HG02852 (cell line): ENCODE measurements at regions not wholly inside any gene's neighbourhood (a gene's known extent, or its start where the extent isn't known, plus 50 kb on each side); places are given as distances from the start of the nearest gene placed in this dataset.

ENCODE experiments used
- ATAC-seq: cut with Tn5 transposase; IDR thresholded peaks from one replicate; pipeline ENCODE4 v1.9.1; 2021; ENCODE audit warnings: mild to moderate bottlenecking, moderate library complexity; ENCODE audit not compliant: unreplicated experiment

DNA sequence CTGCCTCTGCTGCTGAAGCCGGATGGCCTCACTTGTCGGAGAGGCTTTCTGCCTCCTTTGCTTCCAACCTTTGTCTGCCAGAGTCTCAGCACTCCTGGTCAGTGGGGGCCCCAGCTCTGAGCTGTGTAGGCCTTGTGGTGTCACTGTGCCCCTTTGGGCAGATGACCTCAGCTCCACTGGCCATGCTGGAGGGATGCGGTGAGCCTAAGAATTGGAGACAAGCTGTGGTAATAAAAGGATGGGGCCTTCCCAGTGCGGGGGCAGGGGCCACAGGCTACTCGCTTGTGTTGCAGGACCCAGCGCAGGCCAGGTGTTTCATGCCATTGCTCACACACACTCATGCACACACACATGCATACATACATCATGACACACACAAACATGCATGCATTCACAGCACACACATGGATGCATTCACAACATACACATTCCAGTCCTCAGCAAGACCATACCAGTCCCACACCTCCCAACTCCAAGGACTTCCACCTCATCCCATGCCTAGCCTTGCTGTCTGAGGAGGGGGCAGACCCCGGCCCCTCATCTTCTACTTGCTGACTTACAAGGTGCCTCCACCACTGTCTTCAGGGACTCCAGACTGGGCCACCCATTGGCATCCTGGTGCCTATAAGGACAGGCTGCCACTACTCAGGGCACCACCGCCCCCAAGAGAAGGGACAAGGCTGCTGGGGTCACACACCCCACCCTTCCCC, 237.7 kb downstream of the SYK start:
- ATAC-seq, result no peak

DNA sequence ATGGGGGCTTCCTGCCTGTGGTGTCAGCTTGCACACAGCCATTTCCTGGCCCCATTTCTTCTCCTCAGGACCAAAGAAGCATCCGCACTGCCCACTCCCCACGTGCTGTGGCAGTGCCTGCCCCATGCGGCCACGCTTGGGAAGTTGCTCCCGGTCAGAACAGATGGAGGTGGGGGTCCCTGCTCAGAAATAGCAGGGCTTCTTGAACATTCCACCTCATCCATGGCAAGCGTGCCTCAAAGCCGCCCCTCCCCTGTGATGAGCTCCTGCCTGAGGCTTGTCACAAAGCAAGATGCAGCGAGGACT, 238.2 kb downstream of the SYK start:
- ATAC-seq, result no peak

DNA sequence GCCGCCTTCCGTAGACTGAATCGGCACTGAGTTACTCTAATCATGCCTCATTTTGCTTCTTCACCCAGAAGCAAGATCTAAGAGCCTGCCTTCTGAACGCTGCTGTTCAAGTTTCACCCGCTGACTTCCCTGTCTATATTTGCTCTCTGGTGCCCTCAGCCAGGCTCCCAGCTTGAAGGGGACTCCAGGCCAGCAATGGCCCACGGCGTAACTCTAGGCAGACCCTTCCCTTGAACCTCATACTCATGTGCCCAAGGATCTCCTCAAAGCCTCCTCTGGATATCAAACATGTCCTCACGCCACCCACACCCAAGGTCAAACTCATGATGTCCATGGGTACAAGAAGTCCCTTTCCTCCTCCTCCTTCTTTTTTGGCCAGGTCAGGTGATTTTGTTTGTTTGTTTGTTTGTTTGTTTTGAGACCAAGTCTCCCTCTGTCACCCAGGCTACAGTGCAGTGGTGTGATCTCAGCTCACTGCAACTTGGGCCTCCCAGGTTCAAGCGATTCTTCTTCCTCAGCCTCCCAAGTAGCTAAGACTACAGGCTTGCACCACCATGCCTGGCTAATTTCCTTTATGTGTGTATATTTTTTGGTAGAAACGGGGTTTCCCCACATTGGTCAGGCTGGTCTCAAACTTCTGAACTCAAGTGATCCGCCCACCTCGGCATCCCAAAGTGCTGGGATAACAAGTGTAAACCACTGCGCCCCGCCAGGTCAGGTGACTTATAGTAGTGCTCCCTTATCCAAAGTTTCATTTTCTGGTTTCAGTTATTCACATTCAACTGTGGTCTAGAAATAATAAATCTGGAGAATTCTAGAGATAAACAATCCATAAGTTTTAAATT, 239.0 kb downstream of the SYK start:
- ATAC-seq, result no peak

DNA sequence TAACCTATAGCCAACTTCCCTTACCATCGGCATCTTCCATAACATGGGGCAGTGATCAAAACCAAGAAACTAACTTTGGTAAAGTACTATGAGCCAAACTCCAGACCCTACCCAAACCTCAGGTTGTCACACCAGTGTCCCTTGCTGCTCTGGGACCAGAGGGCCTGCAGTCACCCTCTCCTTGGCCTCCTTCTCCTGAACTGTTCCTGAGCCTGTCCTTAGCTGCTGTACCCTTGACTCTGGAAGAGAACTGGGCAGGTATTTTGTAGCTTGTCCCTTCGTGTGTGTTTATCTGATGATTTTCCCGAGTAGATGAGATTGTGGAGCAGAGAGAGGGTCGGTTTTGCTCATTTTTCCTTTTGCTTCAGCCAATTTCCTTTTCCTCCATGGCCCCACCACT, 240.4 kb downstream of the SYK start:
- no peak for ATAC-seq

DNA sequence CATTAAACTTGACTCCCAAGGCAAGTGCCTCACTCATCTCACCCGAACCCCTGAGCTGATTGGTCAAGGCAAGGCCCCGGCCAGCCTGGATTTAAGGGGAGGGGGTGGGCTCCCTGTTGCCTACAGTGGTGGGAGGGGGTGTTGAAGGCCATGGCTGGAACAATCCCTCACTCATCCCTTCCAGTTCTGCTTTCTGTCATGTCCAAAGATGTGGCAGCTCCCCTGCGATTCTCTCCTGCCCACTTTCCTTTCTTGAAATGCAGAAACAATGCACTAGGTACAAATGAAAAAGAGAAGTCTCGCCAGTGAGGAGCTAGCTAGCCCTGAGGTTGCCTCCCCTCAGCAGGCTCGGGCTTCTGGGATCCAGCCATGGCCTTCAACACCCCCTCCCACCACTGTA, 240.9 kb downstream of the SYK start:
- no peak for ATAC-seq

DNA sequence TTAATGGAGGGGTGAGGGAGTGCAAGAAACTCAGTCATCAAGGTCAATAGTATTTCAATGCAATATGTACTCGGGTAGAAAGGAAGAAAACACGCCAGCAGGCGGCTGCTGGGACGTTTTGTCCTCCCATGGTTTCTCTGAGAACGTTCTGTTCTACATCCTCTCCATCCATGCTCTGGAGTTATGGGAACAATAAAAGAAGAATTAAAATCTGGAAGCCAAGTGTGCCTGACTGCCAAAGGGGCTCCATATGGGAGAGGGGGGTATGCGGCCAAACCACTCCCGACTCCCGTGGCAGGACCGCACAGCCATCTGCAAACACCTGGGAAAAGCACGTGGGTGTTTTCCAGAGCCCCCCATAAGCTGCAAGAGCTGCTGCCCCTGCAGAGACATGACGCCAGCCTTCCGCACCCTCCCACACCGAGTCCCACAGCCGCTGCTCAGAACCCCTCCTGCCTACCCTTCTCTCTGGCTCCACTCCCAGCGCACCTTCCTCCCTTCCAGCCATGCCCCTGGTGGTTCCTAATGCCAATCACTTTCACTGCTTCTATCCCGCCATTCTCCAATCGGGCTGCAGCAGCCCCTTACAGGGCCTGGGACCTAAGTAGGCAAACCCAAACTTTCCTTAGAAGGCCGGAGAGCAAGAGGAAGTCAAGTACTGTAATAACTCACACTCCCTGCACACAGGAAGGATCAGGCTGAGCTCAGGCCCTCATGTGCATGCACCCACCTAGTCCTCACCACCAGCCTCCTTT, 241.6 kb downstream of the SYK start:
- no peak for ATAC-seq

DNA sequence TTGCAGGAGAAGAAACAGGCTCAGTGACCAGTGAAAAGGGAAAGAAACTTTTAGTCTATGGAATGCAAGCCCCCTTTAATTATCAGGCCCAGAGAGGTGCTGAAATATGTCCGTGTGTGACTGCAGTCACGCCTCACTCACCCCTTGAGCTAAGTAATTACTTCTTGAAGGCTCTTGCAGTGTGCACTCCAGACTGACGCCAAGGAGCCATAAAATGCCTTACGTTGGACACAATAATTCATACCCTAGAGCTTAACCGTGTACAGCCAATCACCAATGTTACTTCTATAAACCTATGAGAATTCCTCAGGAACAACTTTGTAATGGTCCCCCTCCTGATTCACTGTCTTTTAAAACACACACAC, 242.2 kb downstream of the SYK start:
- ATAC-seq, result no peak

DNA sequence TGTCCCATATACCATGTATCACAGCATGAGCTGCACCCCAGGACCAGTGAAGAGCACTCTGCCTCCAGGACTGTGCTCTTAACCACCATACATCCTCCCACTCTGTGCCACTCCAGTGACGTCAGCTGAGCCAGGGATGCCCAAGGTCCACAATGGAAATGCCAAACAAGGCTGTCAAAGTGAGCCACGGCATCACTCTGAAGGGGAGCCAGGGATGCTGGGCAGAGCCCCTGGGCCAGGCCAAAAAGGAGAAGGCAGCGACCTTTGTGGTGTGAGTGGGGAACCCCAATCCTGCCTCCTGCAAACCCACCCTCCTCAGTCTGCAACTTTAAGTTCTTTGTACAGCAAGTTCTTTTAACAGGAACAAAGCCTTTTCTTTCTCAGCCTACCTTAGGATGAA, 242.7 kb downstream of the SYK start:
- ATAC-seq, result no peak

DNA sequence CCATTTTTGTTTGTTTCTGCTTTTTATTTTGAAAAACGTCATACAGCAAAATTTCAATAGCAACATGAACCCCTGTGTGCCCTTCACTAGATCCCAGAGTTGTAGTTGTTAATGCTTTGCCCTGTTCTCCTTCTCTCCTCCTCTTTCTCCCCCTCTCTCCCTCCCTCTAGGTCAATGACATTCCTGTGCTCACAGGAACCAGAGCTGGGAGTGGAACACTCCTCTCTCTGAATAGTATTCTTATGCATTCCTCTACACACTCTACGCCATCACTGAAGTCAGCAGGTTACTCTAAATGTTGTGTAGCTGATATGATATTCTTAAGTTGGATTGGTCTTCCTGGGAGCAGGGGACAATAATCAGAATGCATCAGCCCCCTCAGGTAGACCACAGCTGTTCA, 243.4 kb downstream of the SYK start:
- no peak for ATAC-seq

DNA sequence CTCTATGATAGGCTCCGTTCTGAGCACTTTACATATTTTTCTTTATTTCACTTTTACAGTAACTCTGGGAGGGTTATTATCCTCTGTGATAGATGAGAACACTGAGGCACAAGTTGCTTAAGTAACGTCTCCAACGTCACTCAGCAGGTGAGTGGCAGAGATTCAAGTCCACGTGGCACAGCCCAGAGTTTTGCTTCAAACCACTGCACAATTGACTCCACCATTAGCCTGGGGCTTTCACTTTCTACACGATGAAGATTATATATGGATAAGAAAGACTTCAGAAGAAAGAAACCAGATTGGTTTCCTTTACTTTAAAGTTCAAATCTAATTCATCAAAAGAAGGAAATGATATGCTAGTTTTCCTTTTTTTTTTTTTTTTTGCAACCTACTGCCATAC, 245.9 kb downstream of the SYK start:
- no peak for ATAC-seq

DNA sequence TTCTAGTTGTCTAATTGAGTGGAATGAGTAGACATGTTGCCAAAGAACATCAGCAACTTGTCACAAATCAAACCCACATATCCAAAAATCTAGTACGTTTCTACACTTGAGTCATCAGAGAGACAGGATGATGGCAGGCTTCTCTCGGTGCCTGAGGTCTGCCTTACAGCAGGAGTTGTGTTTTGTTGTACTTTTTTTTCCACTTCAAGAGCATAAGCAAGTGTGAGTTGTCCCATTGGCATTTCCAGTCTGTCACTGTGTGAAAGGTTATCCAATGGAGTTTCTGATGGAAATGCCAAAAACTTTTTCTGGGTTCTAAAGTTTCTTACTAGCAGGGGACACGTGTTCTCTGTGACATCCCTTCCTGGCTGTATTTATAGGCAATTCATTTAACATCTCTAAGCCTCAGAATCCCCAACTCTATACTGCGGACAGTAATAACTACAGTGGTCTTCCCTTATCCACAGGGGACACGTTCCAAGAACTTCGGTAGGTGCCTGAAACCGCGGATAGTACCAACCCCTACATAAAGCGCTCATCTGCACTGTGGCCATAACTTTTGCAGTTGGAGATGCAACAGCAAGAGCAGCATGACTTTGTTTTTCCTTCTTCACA, 246.5 kb downstream of the SYK start:
- no peak for ATAC-seq

DNA sequence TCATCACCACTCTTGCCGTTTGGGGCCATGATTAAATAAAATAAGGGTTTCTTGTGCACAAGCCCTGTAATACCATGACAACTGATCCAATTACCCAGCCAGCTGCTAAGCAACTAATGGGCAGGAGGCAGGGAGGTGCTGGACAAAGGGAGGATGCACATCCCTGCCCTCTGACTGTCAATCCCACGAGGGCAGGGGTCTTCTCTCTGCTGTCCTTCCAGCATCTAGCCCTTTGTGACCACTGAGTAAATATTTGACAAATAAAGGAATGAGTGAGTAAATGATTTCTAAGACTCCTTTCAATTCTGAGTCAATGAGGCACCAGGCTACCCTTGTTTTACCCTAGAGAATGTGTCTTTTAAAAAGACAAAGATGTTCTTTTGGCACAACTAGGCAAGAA, 247.1 kb downstream of the SYK start:
- ATAC-seq, result no peak

DNA sequence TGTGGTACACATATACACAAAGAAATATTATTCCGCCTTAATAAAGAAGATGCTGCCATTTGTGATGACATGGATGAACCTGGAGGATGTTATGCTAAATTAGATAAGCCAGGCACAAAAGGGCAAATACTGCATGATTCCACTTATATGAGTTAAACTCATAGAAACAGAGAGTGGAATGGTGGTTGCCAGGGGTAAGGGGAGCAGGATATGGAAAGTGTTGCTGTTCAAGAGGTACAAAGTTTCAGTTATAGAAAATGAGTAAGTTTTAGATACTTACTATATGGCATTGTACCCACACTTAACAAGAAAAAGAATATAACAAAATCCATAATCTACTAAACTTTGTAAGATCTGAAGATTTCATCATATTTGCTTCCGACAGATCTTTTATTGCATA, 252.2 kb downstream of the SYK start:
- no peak for ATAC-seq

DNA sequence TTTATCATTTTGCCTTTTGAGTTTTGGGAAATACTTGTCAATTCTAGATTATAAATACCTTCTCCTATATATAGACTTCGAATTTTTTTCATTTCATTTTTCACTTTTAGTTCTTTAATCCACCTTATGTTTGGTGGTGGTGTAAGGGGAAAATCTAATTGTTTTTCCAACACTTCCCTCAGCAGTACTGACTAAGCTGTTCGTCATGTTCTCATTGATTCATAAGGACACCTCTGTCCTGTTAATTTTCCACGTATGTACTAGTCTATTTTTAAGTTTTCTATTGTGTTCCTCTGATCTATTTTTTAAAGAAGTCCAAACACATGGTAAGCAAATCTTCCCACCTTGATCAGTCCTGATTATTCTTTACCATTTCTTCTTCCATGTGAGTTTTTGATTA, 254.2 kb downstream of the SYK start:
- ATAC-seq, result no peak

DNA sequence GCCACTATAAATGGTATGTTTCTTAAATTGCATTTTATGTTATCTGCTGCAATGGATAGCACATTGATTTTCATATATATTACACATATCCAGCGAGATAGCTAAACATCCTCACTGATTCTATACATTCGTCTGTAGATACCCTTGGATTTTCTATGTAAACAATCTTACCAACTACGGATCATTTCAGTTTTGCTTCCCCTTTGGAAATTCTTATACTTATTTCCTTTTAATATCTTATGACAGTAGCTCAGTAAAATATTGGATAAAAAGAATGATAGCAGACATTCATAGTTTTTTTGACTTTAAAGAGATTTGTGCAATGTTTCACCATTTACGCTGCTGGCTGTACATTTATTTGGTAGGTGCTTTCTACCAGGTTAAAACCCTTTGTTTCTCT, 254.9 kb downstream of the SYK start:
- no peak for ATAC-seq

DNA sequence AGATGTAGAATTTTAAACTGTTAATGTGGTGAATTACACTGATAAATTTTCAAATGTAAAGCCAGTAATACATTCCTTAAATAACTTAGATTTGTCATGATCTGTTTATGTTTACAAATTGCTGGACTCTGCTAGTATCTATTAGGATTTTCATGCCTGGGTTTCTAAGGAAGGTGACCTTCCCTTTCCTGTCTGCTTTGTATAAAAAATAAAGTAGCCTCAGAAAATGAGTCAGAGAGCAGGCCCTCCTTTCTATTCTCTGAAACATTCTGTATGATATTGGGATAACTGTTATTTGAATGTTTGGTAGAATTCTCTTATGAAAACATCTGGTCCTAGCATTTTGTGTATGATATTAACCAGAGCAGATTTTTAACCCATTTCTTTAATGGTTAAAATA, 255.3 kb downstream of the SYK start:
- ATAC-seq, result no peak

DNA sequence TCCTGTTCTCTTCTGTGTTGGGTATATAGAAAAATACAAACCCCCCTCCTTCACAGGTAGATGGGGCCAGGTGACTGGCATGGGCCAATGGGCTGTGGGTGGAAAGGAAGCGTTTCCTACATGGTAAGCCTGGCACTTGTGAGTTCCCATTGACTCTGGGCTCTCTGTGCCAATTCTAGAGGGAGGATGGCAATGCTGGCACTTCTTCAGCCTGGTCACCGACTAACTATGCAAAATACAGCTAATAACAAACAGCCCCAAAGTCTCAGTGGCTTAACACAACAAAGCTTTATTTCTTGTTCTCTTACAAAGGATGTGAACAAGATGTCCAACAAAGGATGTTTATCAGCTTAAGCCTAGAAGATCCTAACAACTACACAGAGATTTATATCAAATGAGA, 258.1 kb downstream of the SYK start:
- no peak for ATAC-seq

DNA sequence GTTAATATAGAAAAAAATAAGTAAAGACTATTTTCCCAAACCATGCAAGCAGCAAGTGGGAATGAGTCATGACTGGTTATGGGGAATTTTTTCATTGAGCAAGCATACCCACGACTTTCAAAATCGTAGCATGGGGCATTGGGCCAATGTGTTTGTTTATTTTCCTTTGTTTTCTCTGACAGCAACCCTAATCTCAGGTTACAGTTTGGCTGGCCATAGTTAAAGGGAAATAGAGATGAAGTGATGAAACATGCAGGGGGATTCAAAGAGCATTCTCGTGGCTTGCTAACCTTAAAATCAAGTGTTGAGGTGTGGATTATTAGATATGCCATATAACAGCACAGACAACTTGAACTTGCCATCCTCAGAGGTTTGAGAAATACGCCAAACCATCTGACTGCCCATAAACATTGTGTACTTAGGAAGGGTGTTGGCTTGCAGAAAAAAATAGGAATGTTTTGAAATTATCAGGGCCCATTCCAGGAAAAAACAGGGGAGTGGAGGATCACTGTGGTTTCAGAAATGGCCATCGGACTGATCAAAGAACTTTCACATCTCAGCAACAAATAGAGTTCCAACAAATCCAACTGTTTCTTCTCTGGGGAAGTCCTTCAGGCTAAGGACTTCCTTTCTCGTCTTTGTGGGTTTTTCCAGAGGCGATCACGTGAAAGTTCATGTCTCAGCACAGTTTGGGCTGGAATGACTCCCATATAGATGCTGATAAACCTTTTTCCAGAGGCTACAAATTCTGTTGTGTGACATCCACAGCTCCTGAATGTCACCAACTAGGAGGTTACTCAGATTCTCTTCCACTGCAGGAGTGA, 259.1 kb downstream of the SYK start:
- ATAC-seq, result no peak

DNA sequence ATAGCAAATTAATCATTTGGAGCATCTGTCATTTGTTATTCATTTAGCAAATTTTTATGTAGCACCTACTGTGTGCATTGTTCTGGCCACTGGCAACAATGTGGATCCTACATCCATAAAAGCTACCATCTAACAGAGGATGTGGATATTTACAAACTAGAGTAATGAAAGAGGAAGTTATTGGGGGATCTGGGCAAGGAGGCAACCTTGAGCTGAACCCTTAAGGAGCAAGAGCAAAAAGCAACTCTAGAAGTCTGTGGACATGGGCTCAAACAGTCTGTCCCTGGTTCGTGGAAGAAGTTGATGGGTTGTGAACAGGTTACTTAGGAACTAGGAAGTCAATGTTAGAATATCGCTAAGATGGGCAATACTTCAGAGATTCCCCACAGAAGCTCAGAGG, 259.9 kb downstream of the SYK start:
- no peak for ATAC-seq

DNA sequence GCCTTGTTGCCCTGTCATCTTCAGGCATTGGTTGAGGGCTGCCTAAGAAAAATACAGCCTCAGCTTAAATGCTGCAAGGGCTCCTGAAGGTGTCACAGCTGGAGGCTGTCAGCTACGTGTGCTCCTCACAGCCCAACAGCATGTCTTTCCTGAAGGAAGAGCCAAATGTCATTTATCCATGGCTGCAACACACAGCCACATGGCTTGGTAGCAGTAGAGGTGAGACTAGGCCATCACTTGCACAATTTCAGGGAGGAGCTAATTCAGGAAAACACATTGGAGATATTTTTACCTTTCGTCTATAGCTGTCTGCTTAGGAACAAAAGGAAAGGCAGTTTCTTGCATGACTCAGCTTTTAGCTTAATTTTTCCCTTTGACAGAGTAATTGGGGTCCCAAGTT, 260.7 kb downstream of the SYK start:
- no peak for ATAC-seq

DNA sequence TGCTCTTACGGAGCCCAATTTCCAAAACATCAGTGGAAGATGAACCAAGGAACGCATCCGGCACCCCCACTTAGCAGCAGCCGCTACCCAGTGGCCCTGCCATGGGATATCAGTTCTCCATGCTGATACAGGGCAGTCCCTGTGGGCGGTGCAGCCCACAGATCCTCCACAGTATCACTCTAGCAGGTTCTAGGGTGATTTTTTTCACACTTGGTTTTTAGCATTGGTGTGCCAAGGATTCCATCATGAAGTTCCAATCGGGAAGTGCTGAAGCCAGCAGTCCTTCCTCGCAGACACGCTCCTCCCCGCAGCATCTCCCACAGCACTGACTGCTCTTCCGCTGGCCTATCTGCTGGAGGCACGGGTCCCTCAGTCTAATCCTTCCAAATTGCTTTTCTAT, 261.9 kb downstream of the SYK start:
- ATAC-seq, result no peak
